Right lobe of liver (tissue), 6 donors: ENCODE measurements at regions not wholly inside any gene's neighbourhood (a gene's known extent, or its start where the extent isn't known, plus 50 kb on each side); places are given as distances from the start of the nearest gene placed in this dataset.

Experiments
- ATAC-seq, 4 donors: fragments of 200-7000 bp; cut with Tn5 transposase; one replicate each; pipeline ENCODE4 v1.9.1; 2020; ENCODE audit warnings: mild to moderate bottlenecking in 4 of 4, moderate library complexity in 4 of 4
- DNase-seq, 3 donors: peaks; one replicate each; pipeline ENCODE4 v3.0.0-alpha.2; 2020
- H3K27ac ChIP-seq, 3 donors: fragments of 200-600 bp; one replicate each; pipeline ENCODE4 v1.8.0; 2022
- H3K27me3 ChIP-seq, 2 donors: fragments of 200-600 bp; one replicate each; pipeline ENCODE4 v1.8.0; 2022
- H3K36me3 ChIP-seq, 4 donors: fragments of 200-600 bp; sonication (generic) in 1 of 4; one replicate each; pipeline versions ENCODE4 v1.5.1 to v1.8.0; 2017 to 2022; ENCODE audit warnings: control low read depth in 1 of 4
- H3K4me1 ChIP-seq, 4 donors: fragments of 200-600 bp; sonication (generic) in 1 of 4; one replicate each; pipeline versions ENCODE4 v1.5.1 to v1.8.0; 2017 to 2022; ENCODE audit warnings: control low read depth in 1 of 4
- H3K4me3 ChIP-seq, 3 donors: fragments of 200-600 bp; one replicate each; pipeline ENCODE4 v1.8.0; 2022
- H3K9me3 ChIP-seq, 4 donors: fragments of 200-600 bp; sonication (generic) in 1 of 4; one replicate each; pipeline versions ENCODE4 v1.5.1 to v1.8.0; 2017 to 2022; ENCODE audit warnings: control low read depth in 1 of 4
- POLR2A ChIP-seq: fragments of 450-650 bp; IDR thresholded peaks from one replicate; pipeline ENCODE4 v1.6.1; 2017; ENCODE audit warnings: antibody characterized with exemption, mild to moderate bottlenecking
- WGBS: methylation state at CpG from one replicate; pipeline ENCODE4 v1.1.6; 2018; ENCODE audit warnings: low coverage, low lambda C conversion rate; ENCODE audit not compliant: insufficient coverage; ENCODE audit errors: missing lambda C conversion rate; 5-methylcytosine and 5-hydroxymethylcytosine counted together
- intact Hi-C, 2 donors: fragments of 100-400 bp; cut with DNase I; formaldehyde crosslinking; loops; one replicate each; pipeline versions ENCODE4 v1.11.2 to v1.14.1; 2022
- TF ChIP-seq, protein P1 (sequence below), 4 donors: fragments of 200-600 bp in 3 of 4; fragments of 450-650 bp in 1 of 4; IDR thresholded peaks; one replicate each; pipeline versions ENCODE4 v1.5.1 to v1.8.0; 2016 to 2022; ENCODE audit warnings: antibody characterized with exemption in 4 of 4, mild to moderate bottlenecking in 2 of 4
- donor health status: DM: no; HTN: yes; CAD: no.
- donor health status: DM: no; HTN: no; CAD: no.
- donor health status: DM: no; HTN: no; CAD: no.
- donor health status: DM: no; HTN: yes; CAD: no.
- donor health status: DM: no; HTN: yes; CAD: no.

DNA sequence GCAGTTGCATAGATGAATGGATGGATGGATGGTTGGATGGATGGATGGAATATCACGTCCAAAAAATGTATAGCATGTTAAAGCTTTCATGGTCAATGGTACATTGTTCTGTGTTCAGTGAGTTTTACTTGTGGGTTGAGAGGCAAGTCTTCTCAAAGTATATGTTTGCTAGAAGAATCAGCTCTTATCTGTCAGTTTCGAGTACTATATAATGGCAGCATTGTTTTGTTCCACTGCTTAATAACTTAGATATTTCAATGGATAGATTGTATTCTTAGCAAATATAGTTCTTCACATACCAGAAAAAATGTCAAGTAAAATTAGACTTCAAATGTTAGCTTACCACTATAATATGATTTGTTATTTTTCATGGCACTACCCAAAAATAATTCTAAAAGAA lies 100.9 kb upstream of the CDIN1 start:
- H3K36me3 ChIP-seq, result no peaks in the 10 kb centered on the region
- no peak for DNase-seq
- WGBS, result 64% methylated on average over 2 of the region's 2 CpGs
- H3K27me3 ChIP-seq, result no peaks in the 10 kb centered on the region
- ATAC-seq, result no peak
- intact Hi-C loops, result no loop called here
- TF ChIP-seq POLR2A, result no peak
- TF ChIP-seq, protein P1, sequence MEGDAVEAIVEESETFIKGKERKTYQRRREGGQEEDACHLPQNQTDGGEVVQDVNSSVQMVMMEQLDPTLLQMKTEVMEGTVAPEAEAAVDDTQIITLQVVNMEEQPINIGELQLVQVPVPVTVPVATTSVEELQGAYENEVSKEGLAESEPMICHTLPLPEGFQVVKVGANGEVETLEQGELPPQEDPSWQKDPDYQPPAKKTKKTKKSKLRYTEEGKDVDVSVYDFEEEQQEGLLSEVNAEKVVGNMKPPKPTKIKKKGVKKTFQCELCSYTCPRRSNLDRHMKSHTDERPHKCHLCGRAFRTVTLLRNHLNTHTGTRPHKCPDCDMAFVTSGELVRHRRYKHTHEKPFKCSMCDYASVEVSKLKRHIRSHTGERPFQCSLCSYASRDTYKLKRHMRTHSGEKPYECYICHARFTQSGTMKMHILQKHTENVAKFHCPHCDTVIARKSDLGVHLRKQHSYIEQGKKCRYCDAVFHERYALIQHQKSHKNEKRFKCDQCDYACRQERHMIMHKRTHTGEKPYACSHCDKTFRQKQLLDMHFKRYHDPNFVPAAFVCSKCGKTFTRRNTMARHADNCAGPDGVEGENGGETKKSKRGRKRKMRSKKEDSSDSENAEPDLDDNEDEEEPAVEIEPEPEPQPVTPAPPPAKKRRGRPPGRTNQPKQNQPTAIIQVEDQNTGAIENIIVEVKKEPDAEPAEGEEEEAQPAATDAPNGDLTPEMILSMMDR (IDR thresholded peaks at IDR 0.05), result no peak
- H3K27ac ChIP-seq, result no peak overlapping the region
- no peaks in the 10 kb centered on the region for H3K4me1 ChIP-seq
- H3K4me3 ChIP-seq, result no peak overlapping the region
- H3K9me3 ChIP-seq, result no peaks in the 10 kb centered on the region

DNA sequence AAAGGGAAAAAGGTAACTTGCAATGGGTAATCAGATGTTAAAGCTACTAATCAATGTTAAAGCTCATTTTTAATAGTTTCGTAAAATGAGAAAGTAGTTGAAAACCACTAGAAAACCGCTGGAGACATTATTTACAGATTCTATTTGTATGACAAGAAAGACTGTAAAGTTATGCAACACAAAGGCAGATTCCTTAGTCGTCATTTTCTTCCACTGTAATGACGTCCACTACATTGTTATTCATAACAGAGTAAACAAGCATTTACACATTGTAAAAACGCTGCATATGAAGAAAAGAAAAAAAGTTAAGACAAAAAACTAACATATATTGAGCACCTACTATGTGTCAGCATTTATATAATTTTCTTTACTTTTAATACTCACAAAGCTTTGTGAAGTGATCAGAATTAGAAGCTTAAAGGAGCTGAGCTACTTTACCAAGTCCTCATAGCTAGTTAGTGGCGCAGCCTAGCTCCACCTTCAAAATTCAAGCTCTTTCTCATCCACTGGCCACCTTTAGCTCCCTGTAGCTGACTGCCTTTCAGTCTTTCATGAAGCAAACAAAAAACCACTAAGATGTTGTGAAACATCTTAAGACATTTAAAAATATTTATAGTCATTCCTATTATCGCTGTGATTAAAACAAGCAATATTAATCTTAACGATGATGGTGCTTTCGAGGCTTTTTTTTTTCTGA lies 100.1 kb upstream of the CDIN1 start:
- DNase-seq, result no peak
- Histone ChIP-seq H3K9me3 (no peaks in the 10 kb centered on the region), H3K27ac (no peak overlapping the region), H3K4me3 (no peak overlapping the region), H3K36me3 (no peaks in the 10 kb centered on the region), H3K4me1 (no peaks in the 10 kb centered on the region), H3K27me3 (no peaks in the 10 kb centered on the region)
- 60% methylated on average over 9 of the region's 9 CpGs for WGBS
- no peak for ATAC-seq
- intact Hi-C loops, result no loop called here
- TF ChIP-seq, protein P1 (IDR thresholded peaks at IDR 0.05), result no peak
- no peak for TF ChIP-seq POLR2A

DNA sequence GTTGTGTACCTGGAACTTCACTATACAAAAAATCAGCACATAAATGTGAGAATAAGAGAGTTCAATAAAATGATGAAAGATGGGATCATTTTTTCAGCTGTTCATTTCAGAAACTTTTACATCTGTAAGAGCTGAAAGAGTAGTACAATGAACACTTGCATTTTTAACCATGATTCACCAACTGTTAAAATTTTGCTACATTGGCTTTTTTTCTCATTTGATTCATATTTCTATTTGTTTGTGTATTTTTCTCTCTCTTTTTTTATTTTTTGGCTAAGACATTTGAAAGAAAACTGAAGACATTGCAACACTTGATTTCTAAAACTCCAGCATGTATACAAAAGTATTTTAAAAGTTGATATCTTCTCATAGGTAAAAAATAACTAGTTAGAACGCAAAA lies 98.3 kb upstream of the CDIN1 start:
- H3K4me3 ChIP-seq, result no peak overlapping the region
- no peaks in the 10 kb centered on the region for H3K4me1 ChIP-seq
- H3K9me3 ChIP-seq, result no peaks in the 10 kb centered on the region
- no peaks in the 10 kb centered on the region for H3K36me3 ChIP-seq
- 60% methylated on average over 1 of the region's 1 CpG for WGBS
- ATAC-seq, result no peak
- TF ChIP-seq, protein P1 (IDR thresholded peaks at IDR 0.05), result no peak
- no peak for TF ChIP-seq POLR2A
- no peak overlapping the region for H3K27ac ChIP-seq
- no peak for DNase-seq
- intact Hi-C loops, result no loop called here
- H3K27me3 ChIP-seq, result no peaks in the 10 kb centered on the region

DNA sequence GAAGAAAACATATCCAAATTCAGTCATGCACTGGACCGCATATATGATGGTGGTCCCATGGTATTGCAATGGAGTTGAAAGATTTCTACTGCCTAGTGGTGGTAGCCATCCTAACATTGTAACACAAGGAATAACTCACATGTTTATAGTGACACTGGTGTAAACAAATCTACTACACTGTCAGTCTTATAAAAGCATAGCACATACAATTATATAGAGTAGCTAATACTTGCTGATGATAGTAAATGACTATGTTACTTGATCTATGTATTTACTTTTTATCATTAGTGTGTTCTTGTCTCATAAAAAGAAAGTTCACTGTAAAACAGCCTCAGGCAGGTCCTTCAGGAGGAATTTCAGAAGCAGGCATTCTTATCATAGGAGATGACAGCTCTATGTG lies 96.0 kb upstream of the CDIN1 start:
- Histone ChIP-seq H3K4me3 (no peak overlapping the region), H3K27ac (no peak overlapping the region), H3K27me3 (no peaks in the 10 kb centered on the region), H3K36me3 (no peaks in the 10 kb centered on the region), H3K9me3 (no peaks in the 10 kb centered on the region), H3K4me1 (no peaks in the 10 kb centered on the region)
- no peak for DNase-seq
- TF ChIP-seq, protein P1 (IDR thresholded peaks at IDR 0.05), result no peak
- no peak for TF ChIP-seq POLR2A
- 87% methylated on average over 1 of the region's 1 CpG for WGBS
- no peak for ATAC-seq
- intact Hi-C loops, result no loop called here
